ENCODE measurements at regions not wholly inside any gene's neighbourhood (a gene's known extent, or its start where the extent isn't known, plus 50 kb on each side); places are given as distances from the start of the nearest gene placed in this dataset.

DNA sequence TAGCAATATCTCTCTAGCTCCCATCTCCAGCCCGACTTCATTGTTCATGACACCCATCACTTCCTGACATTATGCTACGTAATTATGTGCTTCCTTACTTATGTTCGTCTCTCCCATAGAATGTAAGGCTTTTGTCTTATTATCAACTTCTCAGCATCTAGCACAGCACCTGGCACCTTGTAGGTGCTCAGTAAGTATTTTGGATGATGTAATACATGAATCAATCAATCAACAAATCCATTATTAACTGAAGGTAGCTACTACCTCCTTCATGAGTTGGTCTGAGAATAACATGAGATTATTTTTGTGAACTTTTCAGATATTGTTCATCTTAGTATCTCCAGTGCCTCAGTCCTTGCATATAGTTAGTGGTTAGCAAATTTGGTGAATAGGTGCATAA is 109.3 kb downstream of the EN1 start:
- no peak for DNase-seq

DNA sequence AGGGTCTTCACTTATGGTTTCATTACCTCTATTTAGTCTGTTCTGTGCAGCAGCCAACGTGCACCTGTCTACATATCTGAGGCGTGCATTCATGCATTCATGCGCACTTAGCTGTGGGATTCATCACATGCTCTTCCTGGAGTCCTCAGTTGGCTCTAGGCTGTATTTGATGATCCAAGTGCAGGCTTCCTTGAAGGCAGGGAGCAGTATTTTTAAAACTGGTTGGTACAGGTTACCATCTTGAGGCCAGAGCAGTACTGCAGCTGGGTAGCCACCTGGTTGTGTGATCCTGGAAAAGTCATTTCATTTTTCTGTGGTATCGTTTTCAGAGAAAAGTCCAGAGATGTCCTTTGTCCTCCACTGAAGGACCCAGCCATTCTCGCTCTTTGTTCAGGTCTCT is 109.8 kb downstream of the EN1 start:
- DNase-seq, result no peak

DNA sequence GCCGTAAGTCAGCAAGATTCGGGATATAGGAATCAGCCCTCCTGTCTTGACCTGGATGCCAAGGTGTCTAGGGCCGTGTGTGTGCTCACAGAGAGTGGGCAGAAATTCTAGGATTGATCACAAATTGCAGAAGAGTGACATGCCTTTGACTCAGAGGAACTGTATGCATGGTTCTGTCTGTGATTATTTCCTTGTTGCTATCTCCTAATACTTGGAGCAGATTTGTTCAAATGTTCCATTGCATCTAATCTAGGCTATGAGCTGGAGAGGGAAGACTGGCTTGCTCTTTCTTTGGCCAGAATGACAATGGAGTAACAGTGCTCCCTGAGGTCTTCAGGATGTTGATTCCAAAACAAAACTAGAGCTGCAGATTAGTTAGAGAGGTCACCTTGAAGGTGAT is 115.0 kb downstream of the EN1 start:
- no peak for DNase-seq

DNA sequence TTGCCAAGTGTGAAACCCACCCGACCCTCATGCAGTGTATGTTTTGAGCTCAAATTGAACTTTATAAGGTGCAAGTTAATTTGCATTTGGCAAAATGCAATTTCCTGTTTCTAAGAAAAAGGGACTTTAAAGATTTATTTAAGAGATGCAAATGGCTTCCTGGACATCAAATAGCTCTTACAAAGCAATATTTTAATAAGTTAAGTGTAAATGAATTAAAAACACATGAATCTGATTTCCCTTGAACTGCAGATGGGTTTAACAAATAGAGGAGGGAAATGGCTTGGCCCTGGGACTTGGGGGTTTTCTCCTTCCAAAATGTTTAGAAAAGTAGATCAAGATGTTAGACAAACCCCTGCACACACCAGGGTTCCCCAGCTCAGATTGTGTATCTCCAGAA is 116.0 kb downstream of the EN1 start:
- no peak for DNase-seq

DNA sequence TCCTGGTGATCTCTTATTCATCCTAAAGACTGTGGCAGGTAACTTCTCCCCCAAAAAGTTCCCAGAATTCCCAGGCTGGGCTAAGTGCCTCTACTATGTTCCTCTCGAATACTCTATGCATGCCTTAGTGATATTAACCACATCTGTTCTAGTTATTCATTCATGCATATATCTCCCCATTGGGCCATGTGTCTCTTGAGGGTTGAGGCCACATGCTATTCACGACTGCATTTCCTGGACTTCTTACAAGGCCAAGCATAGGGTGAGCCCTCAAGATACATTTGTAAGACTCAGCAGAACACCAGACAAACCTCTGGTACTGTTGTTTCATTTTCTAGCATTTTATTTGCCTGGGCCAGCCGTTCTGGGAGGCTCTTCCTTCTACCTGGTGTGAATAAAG is 117.0 kb downstream of the EN1 start:
- DNase-seq, result no peak

DNA sequence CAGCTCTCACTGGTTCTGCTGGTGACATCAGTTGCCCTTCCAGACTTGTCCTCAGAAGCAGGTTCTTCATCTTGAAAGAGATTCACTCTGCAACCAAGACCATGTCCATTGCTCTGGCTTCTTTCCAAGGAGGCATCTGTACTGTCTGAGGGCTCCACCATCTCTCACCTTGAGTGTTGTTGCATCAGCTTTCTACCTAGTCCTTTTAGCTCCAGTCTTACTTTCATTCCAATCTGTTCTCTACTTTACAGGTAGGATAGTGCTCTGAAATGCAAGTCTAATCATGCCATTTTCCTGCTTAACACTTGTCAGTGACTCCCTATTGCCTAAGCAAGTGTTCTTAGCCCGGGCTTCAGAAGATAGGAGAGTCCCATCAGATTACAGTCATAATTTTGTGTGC is 117.7 kb downstream of the EN1 start:
- DNase-seq, result no peak

GRCh38 chr2:118728984-118729383 is 118.5 kb downstream of the EN1 start:
- no peak for DNase-seq

- DNase-seq, result no peak
Measured at GRCh38 chr2:118726821-118727220, 120.6 kb downstream of the EN1 start.

- DNase-seq, result no peak
Measured at GRCh38 chr2:118723394-118723793, 124.1 kb downstream of the EN1 start.

- DNase-seq, result no peak
Measured at GRCh38 chr2:118722976-118723375, 124.5 kb downstream of the EN1 start.

GRCh38 chr2:118721817-118722551 is 125.5 kb downstream of the EN1 start:
- DNase-seq, result no peak

- no peak for DNase-seq
Measured at GRCh38 chr2:118720866-118721265, 126.6 kb downstream of the EN1 start.

- DNase-seq, result no peak
Measured at GRCh38 chr2:118718921-118719320, 128.5 kb downstream of the EN1 start.

DNA sequence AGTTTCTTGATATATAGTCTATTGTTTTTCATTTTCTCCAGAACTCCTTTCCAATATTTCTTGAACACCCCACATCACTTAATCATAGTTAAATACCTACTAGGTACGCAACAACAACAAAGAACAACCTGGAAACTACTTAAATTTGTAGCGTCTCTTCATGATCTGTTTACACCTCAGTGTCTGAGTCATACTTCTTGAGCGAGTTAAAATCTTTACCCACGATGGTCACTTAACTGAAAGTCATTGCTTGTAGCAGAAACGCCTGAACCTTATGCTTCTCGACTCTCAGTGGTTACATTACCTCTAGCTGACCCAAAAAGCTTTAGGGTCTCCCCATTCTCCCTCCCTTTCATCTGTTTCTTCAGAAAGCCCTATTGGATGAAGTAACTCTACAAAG is 131.3 kb downstream of the EN1 start:
- DNase-seq, result no peak

DNA sequence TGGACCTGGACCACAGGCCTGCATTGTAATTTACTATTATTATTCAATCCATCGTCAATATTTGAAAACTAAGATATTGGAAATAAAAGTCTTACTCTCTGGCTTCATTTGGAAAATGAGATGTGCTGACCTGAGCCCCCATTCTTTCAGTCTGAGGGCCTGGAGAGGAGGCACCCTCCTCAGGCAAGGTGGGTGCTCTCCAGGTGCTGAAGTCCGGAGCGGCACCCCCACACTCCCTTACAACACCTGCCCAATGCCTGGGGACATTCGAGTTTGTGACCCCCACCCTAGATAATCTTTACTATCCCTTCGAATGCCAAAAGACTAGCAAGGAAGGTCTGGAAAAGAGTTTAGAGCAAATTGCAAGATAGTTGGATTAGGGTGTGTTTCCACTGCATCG is 133.3 kb downstream of the EN1 start:
- no peak for DNase-seq

GRCh38 chr2:118711603-118712002 is 135.8 kb downstream of the EN1 start:
- DNase-seq, result no peak

DNA sequence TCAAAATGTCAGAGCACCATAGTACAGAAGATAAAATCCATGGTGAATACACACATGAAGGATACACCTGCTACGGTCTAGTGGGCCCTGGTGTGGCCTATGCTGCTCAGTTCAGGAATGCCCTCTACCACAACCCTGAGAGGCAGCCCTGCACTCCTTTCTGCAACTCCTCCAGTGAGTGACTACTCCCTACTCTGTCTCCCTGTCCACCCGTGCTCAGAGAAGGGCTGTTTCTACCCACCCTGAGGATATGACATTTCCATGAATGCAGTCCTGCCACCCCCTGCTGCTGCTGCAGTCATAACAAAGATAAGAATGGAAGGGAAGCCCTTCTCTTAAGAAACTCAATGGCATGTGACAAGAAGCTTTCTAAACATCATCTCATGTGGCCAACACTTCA is 137.0 kb downstream of the EN1 start:
- DNase-seq, result no peak

DNA sequence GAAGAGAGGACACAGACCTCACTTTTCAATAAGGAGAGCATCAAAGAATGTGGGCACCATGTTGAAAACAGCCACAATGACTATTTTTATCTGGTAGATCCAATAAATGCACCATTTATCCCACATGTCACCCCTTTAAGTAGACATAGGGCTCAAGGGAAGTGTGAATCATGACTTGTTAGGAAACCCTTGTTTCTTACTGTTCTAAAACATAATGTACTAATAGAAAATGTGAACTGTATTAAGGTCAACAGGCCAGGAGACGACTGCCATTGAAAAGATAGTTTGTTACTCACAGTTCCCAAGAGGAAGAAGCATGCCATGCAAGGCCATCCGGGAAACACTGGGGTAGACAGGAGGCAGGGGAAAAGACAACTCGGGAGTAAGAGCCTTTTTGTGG is 137.7 kb downstream of the EN1 start:
- no peak for DNase-seq

DNA sequence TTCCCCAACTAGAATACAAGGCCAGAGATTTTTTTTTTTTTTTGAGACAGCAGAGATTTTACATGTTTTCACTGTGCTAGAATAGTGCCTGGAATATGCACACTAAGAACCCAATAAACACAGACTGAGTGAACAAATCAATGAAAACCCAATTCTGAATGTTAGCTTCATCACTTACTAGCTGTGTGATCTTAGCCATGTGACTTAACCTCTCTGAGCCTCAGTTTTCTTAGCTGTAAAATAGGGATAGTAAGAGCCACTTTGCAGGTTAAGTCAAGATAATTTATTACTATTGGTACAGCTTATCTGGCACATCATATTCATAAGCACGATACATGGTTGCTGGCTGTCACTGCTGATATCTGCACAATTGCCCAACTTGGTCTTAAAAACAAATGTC is 140.6 kb downstream of the EN1 start:
- no peak for DNase-seq

DNA sequence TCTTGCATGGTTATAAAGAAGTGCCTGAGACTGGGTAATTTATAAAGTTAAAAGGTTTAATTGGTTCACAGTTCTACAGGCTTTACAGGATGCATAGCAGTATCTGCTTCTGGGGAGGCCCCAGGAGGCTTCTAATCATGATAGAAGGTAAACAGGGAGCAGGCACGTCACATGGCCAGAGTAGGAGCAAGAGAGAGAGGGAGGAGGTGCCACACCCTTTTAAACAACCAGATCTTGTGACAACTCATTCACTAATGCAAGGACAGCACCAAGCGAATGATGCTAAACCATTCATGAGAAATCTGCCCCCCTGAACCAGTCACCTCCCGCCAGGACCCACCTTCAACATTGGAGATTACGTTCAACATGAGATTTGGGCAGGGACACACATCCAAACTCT is 141.1 kb downstream of the EN1 start:
- DNase-seq, result no peak

DNA sequence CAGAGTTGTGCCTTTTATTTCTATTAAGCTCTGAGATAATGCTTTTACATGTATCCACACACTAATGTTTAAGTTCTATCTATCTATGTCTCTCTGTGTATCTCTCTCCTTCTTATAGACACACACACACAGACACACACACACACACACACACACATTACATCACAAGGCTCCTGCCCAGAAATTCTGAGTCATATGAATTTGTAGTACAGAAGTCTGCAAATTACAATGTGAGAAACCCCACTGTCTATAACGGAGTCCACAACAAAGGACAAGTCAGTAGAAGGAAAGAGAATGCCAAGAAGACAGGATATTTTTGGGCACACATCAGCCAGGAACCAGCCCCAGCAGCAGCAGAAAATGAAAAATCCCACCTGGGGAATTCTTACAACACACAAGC is 142.4 kb downstream of the EN1 start:
- no peak for DNase-seq

DNA sequence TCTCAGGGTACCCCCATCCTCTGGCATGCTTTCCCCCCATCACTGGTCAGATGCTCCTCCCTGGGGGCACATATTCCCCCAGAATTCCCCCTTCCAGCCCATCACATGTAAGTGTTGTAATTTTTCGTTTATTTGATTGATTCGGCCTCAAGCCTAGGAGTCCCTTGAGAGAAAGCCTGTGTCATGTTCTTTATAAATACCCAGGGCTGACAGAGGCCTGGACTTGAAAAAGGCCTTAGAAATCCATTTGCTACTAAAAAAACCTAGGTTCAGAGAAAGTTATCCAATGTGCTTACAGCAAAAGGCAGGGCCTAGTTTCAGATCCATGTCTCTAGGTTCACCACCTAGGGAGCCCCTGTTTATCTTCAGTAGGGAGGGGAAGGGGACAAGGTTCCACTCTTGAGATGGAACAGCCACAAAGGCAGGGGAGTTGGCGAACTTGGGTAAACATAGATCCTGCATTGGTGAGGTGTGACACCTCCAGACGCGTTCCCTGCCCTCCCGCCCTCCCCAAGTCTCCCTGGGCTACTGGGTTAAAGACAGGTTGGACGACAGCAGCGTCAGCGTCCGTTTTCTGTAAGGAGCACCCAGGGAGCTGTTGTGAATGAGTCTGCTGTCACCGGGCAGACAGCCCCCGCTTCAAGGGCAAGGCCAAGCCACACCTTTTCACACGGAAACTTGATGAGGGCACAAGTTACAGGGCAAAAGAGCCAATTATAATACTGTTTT is 147.8 kb downstream of the EN1 start:
- DNase-seq, result no peak

- DNase-seq, result no peak
Measured at GRCh38 chr2:118698564-118698963, 148.9 kb downstream of the EN1 start.

DNA sequence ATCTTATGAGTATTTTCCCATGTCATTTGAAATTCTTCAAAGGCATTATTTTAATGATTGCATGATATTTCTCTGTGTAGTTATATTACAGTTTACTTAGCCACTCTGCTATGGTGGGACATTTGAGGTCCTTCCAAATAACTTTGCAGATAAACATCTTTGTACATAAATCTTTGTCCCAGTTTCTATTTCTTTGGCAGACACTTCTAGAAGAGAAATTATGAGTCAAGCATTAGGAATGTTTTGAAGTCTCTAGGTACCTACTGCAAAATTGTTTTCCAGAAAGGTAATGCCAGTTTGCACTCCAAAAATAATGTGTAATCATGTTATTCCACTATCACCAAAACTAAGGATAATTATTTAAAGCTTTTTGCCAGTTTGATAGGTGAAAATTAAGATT is 149.7 kb downstream of the EN1 start:
- DNase-seq, result no peak

All from NCI-H2227 treated with DMSO at 0.1 percent for 48 hours (cell line).